HEK293 (cell line): ENCODE measurements at regions not wholly inside any gene's neighbourhood (a gene's known extent, or its start where the extent isn't known, plus 50 kb on each side); places are given as distances from the start of the nearest gene placed in this dataset.

ENCODE experiments used
- CTCF ChIA-PET: fragments of 350-600 bp; formaldehyde crosslinking; extraction: SDS; loops from one replicate; lab custom pipeline; 2021; ENCODE audit warnings: antibody characterized with exemption; lab: Yijun Ruan, JAX
- POLR2A ChIA-PET: fragments of 300-600 bp; formaldehyde crosslinking; extraction: SDS; loops from one replicate; lab custom pipeline; 2020; ENCODE audit warnings: antibody characterized with exemption, inconsistent platforms; lab: Yijun Ruan, JAX
- H3K27ac ChIP-seq: fragments of 200-500 bp; sonication (Bioruptor generic); 2 replicates; pipeline ENCODE4 v1.5.1; 2014; ENCODE audit warnings: low read depth, low read length, control low read depth, inconsistent platforms; ENCODE audit errors: extremely low read depth
- H3K36me3 ChIP-seq, 2 experiments: fragments of 200-500 bp in 1 of 2; sonication (Bioruptor generic) in 1 of 2; 1 replicate in 1 of 2; 2 replicates in 1 of 2; pipeline ENCODE4 v1.5.1; 2014 to 2017; ENCODE audit warnings: inconsistent platforms in 2 of 2, low read length in 2 of 2; ENCODE audit not compliant: control insufficient read depth in 2 of 2, insufficient read depth in 1 of 2
- H3K4me1 ChIP-seq: fragments of 200-500 bp; sonication (Bioruptor generic); 2 replicates; pipeline ENCODE4 v1.5.1; 2014; ENCODE audit warnings: mild to moderate bottlenecking, low read length, inconsistent platforms; ENCODE audit not compliant: control insufficient read depth, insufficient read depth
- H3K4me3 ChIP-seq: 2 replicates; pipeline ENCODE4 v1.5.1; 2011; ENCODE audit warnings: low read depth, mild to moderate bottlenecking, control low read depth, low read length, moderate library complexity
- H3K9me3 ChIP-seq: fragments of 200-500 bp; sonication (Bioruptor generic); 2 replicates; pipeline ENCODE4 v1.5.1; 2014; ENCODE audit warnings: low read depth, low read length, inconsistent platforms; ENCODE audit not compliant: control insufficient read depth, insufficient read depth
- GLIS1 ChIP-seq: fragments of 450-650 bp; formaldehyde crosslinking; IDR thresholded peaks from 2 replicates; pipeline ENCODE4 v1.5.1; 2016; ENCODE audit warnings: missing biosample characterization, missing genetic modification characterization
- RBAK ChIP-seq: fragments of 450-650 bp; formaldehyde crosslinking; IDR thresholded peaks from 2 replicates; pipeline ENCODE4 v1.5.1; 2016; ENCODE audit warnings: missing biosample characterization, missing genetic modification characterization
- TRIM28 ChIP-seq: IDR thresholded peaks from 2 replicates; pipeline ENCODE4 v1.6.1; 2011; ENCODE audit warnings: low read length, control low read depth, borderline replicate concordance
- ZBTB21 ChIP-seq: fragments of 450-650 bp; formaldehyde crosslinking; IDR thresholded peaks from 2 replicates; pipeline ENCODE4 v1.5.1; 2017; ENCODE audit warnings: missing biosample characterization, missing genetic modification characterization
- ZBTB49 ChIP-seq: fragments of 450-650 bp; formaldehyde crosslinking; IDR thresholded peaks from 2 replicates; pipeline ENCODE4 v1.5.1; 2016; ENCODE audit warnings: missing biosample characterization, missing genetic modification characterization, low read depth
- ZNF248 ChIP-seq: fragments of 450-650 bp; formaldehyde crosslinking; IDR thresholded peaks from 2 replicates; pipeline ENCODE4 v1.5.1; 2017; ENCODE audit warnings: missing biosample characterization, missing genetic modification characterization
- ZNF266 ChIP-seq: fragments of 450-650 bp; formaldehyde crosslinking; IDR thresholded peaks from 2 replicates; pipeline ENCODE4 v1.5.1; 2016; ENCODE audit warnings: missing biosample characterization, missing genetic modification characterization, low read depth
- ZNF274 ChIP-seq, 2 experiments: fragments of 200-500 bp in 1 of 2; fragments of 450-650 bp in 1 of 2; sonication (Bioruptor generic) in 1 of 2; formaldehyde crosslinking in 1 of 2; IDR thresholded peaks; 2 replicates each; pipeline versions ENCODE4 v1.5.1 to v1.6.1; 2014 to 2016; ENCODE audit warnings: borderline replicate concordance in 1 of 2, inconsistent platforms in 1 of 2, low read length in 1 of 2, missing biosample characterization in 1 of 2, missing genetic modification characterization in 1 of 2
- ZNF362 ChIP-seq: fragments of 450-650 bp; formaldehyde crosslinking; IDR thresholded peaks from 2 replicates; pipeline ENCODE4 v1.5.1; 2016; ENCODE audit warnings: missing biosample characterization, missing genetic modification characterization
- ZNF544 ChIP-seq: fragments of 450-650 bp; formaldehyde crosslinking; IDR thresholded peaks from 2 replicates; pipeline ENCODE4 v1.5.0; 2017; ENCODE audit warnings: missing biosample characterization, missing genetic modification characterization
- ZNF670 ChIP-seq: fragments of 450-650 bp; formaldehyde crosslinking; IDR thresholded peaks from 2 replicates; pipeline ENCODE4 v1.5.1; 2016; ENCODE audit warnings: missing biosample characterization, missing genetic modification characterization, low read depth
- ZNF747 ChIP-seq: fragments of 450-650 bp; formaldehyde crosslinking; IDR thresholded peaks from 2 replicates; pipeline ENCODE4 v1.5.1; 2016; ENCODE audit warnings: missing biosample characterization, missing genetic modification characterization
- TF ChIP-seq, protein P1 (sequence below): sonication (generic); formaldehyde crosslinking; IDR thresholded peaks from 2 replicates; pipeline ENCODE4 v1.8.1; 2022; ENCODE audit warnings: mild to moderate bottlenecking, moderate library complexity, missing genetic modification reagents
- TF ChIP-seq, protein P2 (sequence below): fragments of 450-650 bp; formaldehyde crosslinking; IDR thresholded peaks from 2 replicates; pipeline ENCODE4 v1.5.1; 2016; ENCODE audit warnings: missing biosample characterization, missing genetic modification characterization
- TF ChIP-seq, protein P3 (sequence below): fragments of 450-650 bp; formaldehyde crosslinking; IDR thresholded peaks from 2 replicates; pipeline ENCODE4 v1.5.1; 2016; ENCODE audit warnings: missing biosample characterization, missing genetic modification characterization
- TF ChIP-seq, protein P4 (sequence below): fragments of 450-650 bp; formaldehyde crosslinking; IDR thresholded peaks from 2 replicates; pipeline ENCODE4 v1.5.1; 2016; ENCODE audit warnings: missing biosample characterization, missing genetic modification characterization

DNA sequence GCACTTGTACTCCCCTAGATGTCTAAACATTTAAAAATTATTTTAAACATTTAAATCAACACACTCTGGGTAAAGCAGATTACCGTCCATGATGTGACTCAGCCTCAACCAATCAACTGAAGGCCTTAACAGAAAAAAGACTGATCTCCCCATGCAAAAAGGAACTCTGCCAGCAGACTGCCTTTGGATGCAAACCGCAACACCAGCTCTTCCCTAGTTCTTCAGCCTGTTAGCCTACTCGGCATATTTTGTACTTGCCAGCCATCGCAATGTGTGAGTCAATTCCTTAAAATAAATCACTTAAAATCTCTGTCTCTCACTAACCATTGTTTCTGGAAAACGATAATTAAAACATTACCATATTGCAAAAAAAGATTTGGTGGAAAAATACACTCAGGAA lies 375.9 kb downstream of the RSL24D1 start (continued):
- TF ChIP-seq ZNF544 (no peak), ZBTB49 (tag by site-specific recombination) (no peak)

GRCh38 chr15:54820098-54820497 lies 376.6 kb downstream of the RSL24D1 start:
- ChIA-PET CTCF (no interaction called here), POLR2A (no interaction called here)
- TF ChIP-seq GLIS1 = no peak
- TF ChIP-seq, protein P1, sequence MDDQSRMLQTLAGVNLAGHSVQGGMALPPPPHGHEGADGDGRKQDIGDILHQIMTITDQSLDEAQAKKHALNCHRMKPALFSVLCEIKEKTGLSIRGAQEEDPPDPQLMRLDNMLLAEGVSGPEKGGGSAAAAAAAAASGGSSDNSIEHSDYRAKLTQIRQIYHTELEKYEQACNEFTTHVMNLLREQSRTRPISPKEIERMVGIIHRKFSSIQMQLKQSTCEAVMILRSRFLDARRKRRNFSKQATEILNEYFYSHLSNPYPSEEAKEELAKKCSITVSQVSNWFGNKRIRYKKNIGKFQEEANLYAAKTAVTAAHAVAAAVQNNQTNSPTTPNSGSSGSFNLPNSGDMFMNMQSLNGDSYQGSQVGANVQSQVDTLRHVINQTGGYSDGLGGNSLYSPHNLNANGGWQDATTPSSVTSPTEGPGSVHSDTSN (CRISPR knock-in tag) = no peak
- no peak for TF ChIP-seq ZBTB21 (tag by site-specific recombination)
- TF ChIP-seq ZNF274 (IDR thresholded peaks at IDR 0.05; ENCODE audit: low read length) = no peak
- TF ChIP-seq ZNF274 (tag by site-specific recombination; IDR thresholded peaks at IDR 0.05; ENCODE audit: borderline replicate concordance) = no peak
- TF ChIP-seq, protein P2, sequence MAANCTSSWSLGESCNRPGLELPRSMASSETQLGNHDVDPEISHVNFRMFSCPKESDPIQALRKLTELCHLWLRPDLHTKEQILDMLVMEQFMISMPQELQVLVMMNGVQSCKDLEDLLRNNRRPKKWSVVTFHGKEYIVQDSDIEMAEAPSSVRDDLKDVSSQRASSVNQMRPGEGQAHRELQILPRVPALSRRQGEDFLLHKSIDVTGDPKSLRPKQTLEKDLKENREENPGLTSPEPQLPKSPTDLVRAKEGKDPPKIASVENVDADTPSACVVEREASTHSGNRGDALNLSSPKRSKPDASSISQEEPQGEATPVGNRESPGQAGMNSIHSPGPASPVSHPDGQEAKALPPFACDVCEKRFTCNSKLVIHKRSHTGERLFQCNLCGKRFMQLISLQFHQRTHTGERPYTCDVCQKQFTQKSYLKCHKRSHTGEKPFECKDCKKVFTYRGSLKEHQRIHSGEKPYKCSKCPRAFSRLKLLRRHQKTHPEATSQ = no peak
- TF ChIP-seq ZNF266 (tag by site-specific recombination) = no peak
- no peak for TF ChIP-seq ZNF248
- TF ChIP-seq TRIM28 = no peak
- TF ChIP-seq, protein P3, sequence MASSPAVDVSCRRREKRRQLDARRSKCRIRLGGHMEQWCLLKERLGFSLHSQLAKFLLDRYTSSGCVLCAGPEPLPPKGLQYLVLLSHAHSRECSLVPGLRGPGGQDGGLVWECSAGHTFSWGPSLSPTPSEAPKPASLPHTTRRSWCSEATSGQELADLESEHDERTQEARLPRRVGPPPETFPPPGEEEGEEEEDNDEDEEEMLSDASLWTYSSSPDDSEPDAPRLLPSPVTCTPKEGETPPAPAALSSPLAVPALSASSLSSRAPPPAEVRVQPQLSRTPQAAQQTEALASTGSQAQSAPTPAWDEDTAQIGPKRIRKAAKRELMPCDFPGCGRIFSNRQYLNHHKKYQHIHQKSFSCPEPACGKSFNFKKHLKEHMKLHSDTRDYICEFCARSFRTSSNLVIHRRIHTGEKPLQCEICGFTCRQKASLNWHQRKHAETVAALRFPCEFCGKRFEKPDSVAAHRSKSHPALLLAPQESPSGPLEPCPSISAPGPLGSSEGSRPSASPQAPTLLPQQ = no peak
- TF ChIP-seq ZNF747 (tag by site-specific recombination) = no peak
- TF ChIP-seq, protein P4, sequence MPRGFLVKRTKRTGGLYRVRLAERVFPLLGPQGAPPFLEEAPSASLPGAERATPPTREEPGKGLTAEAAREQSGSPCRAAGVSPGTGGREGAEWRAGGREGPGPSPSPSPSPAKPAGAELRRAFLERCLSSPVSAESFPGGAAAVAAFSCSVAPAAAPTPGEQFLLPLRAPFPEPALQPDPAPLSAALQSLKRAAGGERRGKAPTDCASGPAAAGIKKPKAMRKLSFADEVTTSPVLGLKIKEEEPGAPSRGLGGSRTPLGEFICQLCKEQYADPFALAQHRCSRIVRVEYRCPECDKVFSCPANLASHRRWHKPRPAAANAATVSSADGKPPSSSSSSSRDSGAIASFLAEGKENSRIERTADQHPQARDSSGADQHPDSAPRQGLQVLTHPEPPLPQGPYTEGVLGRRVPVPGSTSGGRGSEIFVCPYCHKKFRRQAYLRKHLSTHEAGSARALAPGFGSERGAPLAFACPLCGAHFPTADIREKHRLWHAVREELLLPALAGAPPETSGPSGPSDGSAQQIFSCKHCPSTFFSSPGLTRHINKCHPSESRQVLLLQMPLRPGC (tag by site-specific recombination) = no peak
- no peak for TF ChIP-seq RBAK
- no peak for TF ChIP-seq ZNF362
- TF ChIP-seq ZNF670 = no peak
- Histone ChIP-seq H3K27ac (no peak overlapping the region), H3K36me3 (no peaks in the 10 kb centered on the region), H3K4me1 (no peaks in the 10 kb centered on the region), H3K4me3 (no peak overlapping the region), H3K9me3 (no peaks in the 10 kb centered on the region)
